ENCODE measurements at regions not wholly inside any gene's neighbourhood (a gene's known extent, or its start where the extent isn't known, plus 50 kb on each side); places are given as distances from the start of the nearest gene placed in this dataset.
"Not testable (repeated sequence)": the region's sequence is repeated elsewhere in the genome, so short reads cannot be mapped to it uniquely, and the experiment has no call there.

GRCh38 chr1:57551476-57551875, 127.6 kb upstream of the DAB1 start:
- no peak for DNase-seq

- no peak for DNase-seq
Measured at GRCh38 chr1:57550092-57550491, 126.2 kb upstream of the DAB1 start.

- DNase-seq = no peak
Measured at GRCh38 chr1:57549300-57549699, 125.4 kb upstream of the DAB1 start.

GRCh38 chr1:57546549-57547330, 122.9 kb upstream of the DAB1 start:
- DNase-seq = no peak

- DNase-seq = no peak
Measured at GRCh38 chr1:57544345-57544744, 120.5 kb upstream of the DAB1 start.

GRCh38 chr1:57536749-57537423, 113.0 kb upstream of the DAB1 start:
- DNase-seq = no peak

- no peak for DNase-seq
Measured at GRCh38 chr1:57532299-57532698, 108.4 kb upstream of the DAB1 start.

GRCh38 chr1:57530911-57531260, 107.0 kb upstream of the DAB1 start:
- DNase-seq = not testable (repeated sequence)

- DNase-seq = no peak
Measured at GRCh38 chr1:57530206-57530910, 106.5 kb upstream of the DAB1 start.

GRCh38 chr1:57522575-57522974, 98.7 kb upstream of the DAB1 start:
- no peak for DNase-seq

- DNase-seq = no peak
Measured at GRCh38 chr1:57520743-57521515, 97.1 kb upstream of the DAB1 start.

- DNase-seq = no peak
Measured at GRCh38 chr1:57518496-57518895, 94.6 kb upstream of the DAB1 start.

GRCh38 chr1:57517587-57518374, 93.9 kb upstream of the DAB1 start:
- no peak for DNase-seq

GRCh38 chr1:57512386-57512785, 88.5 kb upstream of the DAB1 start:
- DNase-seq = no peak

GRCh38 chr1:57506941-57507340, 83.1 kb upstream of the DAB1 start:
- no peak for DNase-seq

GRCh38 chr1:57503337-57503736, 79.5 kb upstream of the DAB1 start:
- no peak for DNase-seq

- DNase-seq = no peak
Measured at GRCh38 chr1:57500136-57500830, 76.4 kb upstream of the DAB1 start.

- DNase-seq = no peak
Measured at GRCh38 chr1:57494530-57495079, 70.7 kb upstream of the DAB1 start.

- no peak for DNase-seq
Measured at GRCh38 chr1:57492586-57493226, 68.8 kb upstream of the DAB1 start.

- DNase-seq = no peak
Measured at GRCh38 chr1:57489358-57490036, 65.6 kb upstream of the DAB1 start.
